ENCODE measurements at regions not wholly inside any gene's neighbourhood (a gene's known extent, or its start where the extent isn't known, plus 50 kb on each side); places are given as distances from the start of the nearest gene placed in this dataset.

GRCh38 chr3:194265996-194266964 lies 84.8 kb downstream of the CPN2 start:
- no peak for TF ChIP-seq CTCF (IDR thresholded peaks at IDR 0.05)
- Mint-ChIP-seq H3K27me3 (ENCODE audit: unreplicated experiment) (peaks cover 12% of the 10 kb centered on the region), H3K36me3 (ENCODE audit: unreplicated experiment) (no peaks in the 10 kb centered on the region), H3K27ac (ENCODE audit: unreplicated experiment) (peak overlapping the region; percentile 69), H3K9me3 (ENCODE audit: unreplicated experiment) (no peaks in the 10 kb centered on the region), H3K4me3 (ENCODE audit: unreplicated experiment) (no peak overlapping the region), H3K4me1 (ENCODE audit: unreplicated experiment) (peaks cover 40% of the 10 kb centered on the region)
- DNase-seq (ENCODE audit: extremely low spot score, unreplicated experiment) = no peak

- no peak overlapping the region for H3K27ac Mint-ChIP-seq (ENCODE audit: unreplicated experiment)
- H3K36me3 Mint-ChIP-seq (ENCODE audit: unreplicated experiment) = no peaks in the 10 kb centered on the region
- no peak overlapping the region for H3K4me3 Mint-ChIP-seq (ENCODE audit: unreplicated experiment)
- H3K27me3 Mint-ChIP-seq (ENCODE audit: unreplicated experiment) = peaks cover 5% of the 10 kb centered on the region
- TF ChIP-seq CTCF (IDR thresholded peaks at IDR 0.05) = no peak
- H3K4me1 Mint-ChIP-seq (ENCODE audit: unreplicated experiment) = peaks cover 56% of the 10 kb centered on the region
- H3K9me3 Mint-ChIP-seq (ENCODE audit: unreplicated experiment) = no peaks in the 10 kb centered on the region
- no peak for DNase-seq (ENCODE audit: extremely low spot score, unreplicated experiment)
Measured at GRCh38 chr3:194267744-194268653, 83.1 kb downstream of the CPN2 start.

GRCh38 chr3:194268654-194269512 lies 82.2 kb downstream of the CPN2 start:
- H3K4me3 Mint-ChIP-seq (ENCODE audit: unreplicated experiment) = no peak overlapping the region
- no peak for TF ChIP-seq CTCF (IDR thresholded peaks at IDR 0.05)

GRCh38 chr3:194269610-194270145 lies 81.5 kb downstream of the CPN2 start:
- Mint-ChIP-seq H3K36me3 (ENCODE audit: unreplicated experiment) (no peaks in the 10 kb centered on the region), H3K4me1 (ENCODE audit: unreplicated experiment) (peaks cover 64% of the 10 kb centered on the region), H3K27me3 (ENCODE audit: unreplicated experiment) (peaks cover 5% of the 10 kb centered on the region), H3K9me3 (ENCODE audit: unreplicated experiment) (no peaks in the 10 kb centered on the region), H3K27ac (ENCODE audit: unreplicated experiment) (peak overlapping the region; percentile 29), H3K4me3 (ENCODE audit: unreplicated experiment) (no peak overlapping the region)
- TF ChIP-seq CTCF (IDR thresholded peaks at IDR 0.05) = peak; percentile 35
- DNase-seq (ENCODE audit: extremely low spot score, unreplicated experiment) = no peak

More at GRCh38 chr3:194268654-194269512, 82.2 kb downstream of the CPN2 start:
- peaks cover 58% of the 10 kb centered on the region for H3K4me1 Mint-ChIP-seq (ENCODE audit: unreplicated experiment)
- H3K36me3 Mint-ChIP-seq (ENCODE audit: unreplicated experiment) = no peaks in the 10 kb centered on the region
- H3K9me3 Mint-ChIP-seq (ENCODE audit: unreplicated experiment) = no peaks in the 10 kb centered on the region
- no peak for DNase-seq (ENCODE audit: extremely low spot score, unreplicated experiment)
- H3K27me3 Mint-ChIP-seq (ENCODE audit: unreplicated experiment) = peaks cover 5% of the 10 kb centered on the region
- H3K27ac Mint-ChIP-seq (ENCODE audit: unreplicated experiment) = no peak overlapping the region

Data from osteocyte (in vitro differentiated cells).